GM11168 (cell line): ENCODE measurements at regions not wholly inside any gene's neighbourhood (a gene's known extent, or its start where the extent isn't known, plus 50 kb on each side); places are given as distances from the start of the nearest gene placed in this dataset.

Source experiments
- in situ Hi-C: fragments of 300-500 bp; cut with MboI; formaldehyde crosslinking; loops from one replicate; pipeline ENCODE4 v1.12.0; 2022; ENCODE audit warnings: low sequenced_read_pairs; ENCODE audit not compliant: unreplicated experiment

GRCh38 chr4:130511776-130512175 is 1415.8 kb downstream of the C4orf33 start:
- in situ Hi-C loops: no loop called here

- in situ Hi-C loops: no loop called here
Observed at GRCh38 chr4:130524057-130524456, 1428.1 kb downstream of the C4orf33 start.

- in situ Hi-C loops: no loop called here
Observed at GRCh38 chr4:130530505-130530904, 1434.6 kb downstream of the C4orf33 start.

GRCh38 chr4:130534651-130535050 is 1438.7 kb downstream of the C4orf33 start:
- in situ Hi-C loops: no loop called here

- in situ Hi-C loops: no loop called here
Observed at GRCh38 chr4:130542953-130543352, 1447.0 kb downstream of the C4orf33 start.

- in situ Hi-C loops: no loop called here
Observed at GRCh38 chr4:130545171-130545570, 1449.2 kb downstream of the C4orf33 start.

- in situ Hi-C loops: no loop called here
Observed at GRCh38 chr4:130545596-130545995, 1449.6 kb downstream of the C4orf33 start.

- in situ Hi-C loops: no loop called here
Observed at GRCh38 chr4:130559268-130559667, 1463.3 kb downstream of the C4orf33 start.

- in situ Hi-C loops: no loop called here
Observed at GRCh38 chr4:130563185-130563888, 1467.4 kb downstream of the C4orf33 start.

- in situ Hi-C loops: no loop called here
Observed at GRCh38 chr4:130563889-130564418, 1468.0 kb downstream of the C4orf33 start.

GRCh38 chr4:130568746-130569145 is 1472.8 kb downstream of the C4orf33 start:
- in situ Hi-C loops: no loop called here

- in situ Hi-C loops: no loop called here
Observed at GRCh38 chr4:130573742-130574141, 1477.8 kb downstream of the C4orf33 start.

GRCh38 chr4:130574215-130574614 is 1478.3 kb downstream of the C4orf33 start:
- in situ Hi-C loops: no loop called here

GRCh38 chr4:130576218-130576617 is 1480.3 kb downstream of the C4orf33 start:
- in situ Hi-C loops: no loop called here

- in situ Hi-C loops: no loop called here
Observed at GRCh38 chr4:130591091-130591490, 1495.1 kb downstream of the C4orf33 start.

- in situ Hi-C loops: no loop called here
Observed at GRCh38 chr4:130600706-130601105, 1504.8 kb downstream of the C4orf33 start.

GRCh38 chr4:130603043-130603442 is 1507.1 kb downstream of the C4orf33 start:
- in situ Hi-C loops: no loop called here

GRCh38 chr4:130608121-130608520 is 1512.2 kb downstream of the C4orf33 start:
- in situ Hi-C loops: no loop called here

GRCh38 chr4:130628531-130628930 is 1532.6 kb downstream of the C4orf33 start:
- in situ Hi-C loops: no loop called here

- in situ Hi-C loops: no loop called here
Observed at GRCh38 chr4:130632731-130633604, 1537.0 kb downstream of the C4orf33 start.

GRCh38 chr4:130636486-130636885 is 1540.5 kb downstream of the C4orf33 start:
- in situ Hi-C loops: no loop called here
